ENCODE measurements at regions not wholly inside any gene's neighbourhood (a gene's known extent, or its start where the extent isn't known, plus 50 kb on each side); places are given as distances from the start of the nearest gene placed in this dataset.

DNA sequence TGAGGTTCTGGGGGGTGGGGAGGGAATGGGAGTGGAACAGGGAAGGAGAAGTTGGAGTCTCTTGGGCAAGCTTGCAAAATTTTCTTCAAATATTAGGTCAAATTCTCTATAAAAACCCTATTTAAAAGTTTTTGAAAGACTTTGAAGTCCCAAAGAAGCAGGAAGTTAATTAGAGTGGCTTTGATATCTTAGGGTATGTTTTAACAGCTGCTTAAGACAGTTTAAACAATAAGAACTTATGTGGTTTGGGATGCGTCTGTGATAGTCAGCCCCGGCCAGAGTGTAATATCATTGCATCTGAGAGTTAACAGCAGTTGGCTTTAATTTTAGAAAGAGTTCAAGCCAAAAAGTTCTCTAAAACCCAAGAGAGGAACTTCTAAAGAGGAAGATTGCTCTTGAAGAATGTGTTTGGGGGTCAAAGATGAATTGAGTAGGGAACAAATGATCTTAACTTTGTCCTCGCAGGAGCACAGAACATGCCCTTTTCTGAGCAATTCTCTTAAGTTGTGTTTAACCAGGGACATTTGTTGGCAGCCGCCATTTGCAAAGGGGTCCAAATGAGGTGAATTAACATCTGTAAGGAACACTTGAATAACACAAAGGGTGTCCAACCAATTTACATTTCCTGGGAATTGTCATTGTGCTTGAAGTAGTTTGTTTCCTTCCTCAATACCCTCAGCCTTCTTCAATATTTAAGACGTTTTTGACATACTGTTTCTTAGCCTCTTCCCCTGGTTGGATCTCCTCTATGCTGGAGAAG lies 182.4 kb downstream of the PTEN start:
- no peak for FAIRE-seq
- no TSS peak for BruUV-seq (replicated peaks)

More for the DNA sequence above, 182.4 kb downstream of the PTEN start:
- intact Hi-C loops (cut with micrococcal nuclease; ENCODE audit: unreplicated experiment): loop anchor here (5.0 kb wide), 1 partner anchor 49 kb away; no protein-coding TSS in a partner anchor
- RAD21 ChIA-PET (ENCODE audit: unreplicated experiment): no interaction called here
- no peak overlapping the region; the same call in 1 of the 2 replicates for H2AFZ ChIP-seq (ENCODE audit: control insufficient read depth, low read depth, low read length)
- no peak overlapping the region for H3K4me3 ChIP-seq
- POLR2A ChIA-PET: interaction anchor here (0.7 kb wide), 1 partner anchor 278 kb away, joined by 4 read pairs; no protein-coding TSS in a partner anchor
- no peaks in the 10 kb centered on the region for H4K20me1 ChIP-seq (ENCODE audit: control insufficient read depth, insufficient read depth)
- 64% methylated on average over 5 of the region's 5 CpGs for WGBS (ENCODE audit: insufficient coverage, insufficient replicate concordance, low lambda C conversion rate, missing lambda C conversion rate)
- CTCF ChIA-PET: interaction anchor here (1.0 kb wide), 1 partner anchor 15 kb away, joined by 3 read pairs; no protein-coding TSS in a partner anchor
- no peak for ATAC-seq
- SMC1A ChIA-PET (ENCODE audit: uncharacterized antibody, unreplicated experiment): interaction anchor here (1.1 to 1.2 kb wide), 2 partner anchors 46 to 137 kb away, joined by 4 read pairs; no protein-coding TSS in a partner anchor
- H3K4me1 ChIP-seq (ENCODE audit: control insufficient read depth, insufficient read depth, low read length): no peaks in the 10 kb centered on the region
- no peaks in the 10 kb centered on the region for H3K36me3 ChIP-seq (ENCODE audit: control insufficient read depth in 2 of 2, insufficient read depth in 2 of 2, low read length in 1 of 2)
- H3K9me3 ChIP-seq (replicated peaks; ENCODE audit: control insufficient read depth, insufficient read depth, low read length): no peaks in the 10 kb centered on the region; the same call in 2 of the 3 replicates
- in situ Hi-C loops (cut with MboI): no loop called here
- no peak overlapping the region for H3K4me2 ChIP-seq (ENCODE audit: control insufficient read depth, insufficient read depth)
- DNase-seq (ENCODE audit: low read depth, low spot score): no peak
- no peak overlapping the region for H3K27ac ChIP-seq (ENCODE audit: control insufficient read depth, insufficient read depth)
- no peak for TF ChIP-seq ATF2 (IDR thresholded peaks at IDR 0.05; ENCODE audit: low read length)
- no peak for TF ChIP-seq BRCA1 (IDR thresholded peaks at IDR 0.05; ENCODE audit: low read depth, low read length)
- TF ChIP-seq CREM (IDR thresholded peaks at IDR 0.05; ENCODE audit: low read depth): no peak
- no peak for TF ChIP-seq YBX1 (IDR thresholded peaks at IDR 0.05)
- no peak for TF ChIP-seq ZNF687 (IDR thresholded peaks at IDR 0.05)
- TF ChIP-seq FOS (IDR thresholded peaks at IDR 0.05; ENCODE audit: borderline replicate concordance, extremely low read depth, insufficient read length): no peak
- TF ChIP-seq MYC (IDR thresholded peaks at IDR 0.05; ENCODE audit: insufficient read depth, insufficient read length, insufficient replicate concordance, low read length, severe bottlenecking): no peak
- TF ChIP-seq HDAC2 (IDR thresholded peaks at IDR 0.05): no peak
- TF ChIP-seq, protein P1, sequence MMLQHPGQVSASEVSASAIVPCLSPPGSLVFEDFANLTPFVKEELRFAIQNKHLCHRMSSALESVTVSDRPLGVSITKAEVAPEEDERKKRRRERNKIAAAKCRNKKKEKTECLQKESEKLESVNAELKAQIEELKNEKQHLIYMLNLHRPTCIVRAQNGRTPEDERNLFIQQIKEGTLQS (IDR thresholded peaks at IDR 0.05; ENCODE audit: borderline replicate concordance, extremely low read depth, low read depth, low read length): no peak
- no peak for TF ChIP-seq NRF1 (conservative IDR thresholded peaks at IDR 0.05; ENCODE audit: low read depth, low read length)
- TF ChIP-seq TAF1 (IDR thresholded peaks at IDR 0.05; ENCODE audit: borderline replicate concordance, low read depth, low read length): no peak
- no peak for TF ChIP-seq BMI1 (IDR thresholded peaks at IDR 0.05; ENCODE audit: borderline replicate concordance)
- no peak for TF ChIP-seq ZNF274 (IDR thresholded peaks at IDR 0.05; ENCODE audit: insufficient read depth, insufficient read length)
- no peak for TF ChIP-seq BCLAF1 (IDR thresholded peaks at IDR 0.05)
- no peaks in the 10 kb centered on the region for H3K79me2 ChIP-seq (ENCODE audit: control insufficient read depth, insufficient read depth, low read length)
- no peak overlapping the region for H3K9ac ChIP-seq (ENCODE audit: control insufficient read depth, insufficient read depth, low read length)
- H3K27me3 ChIP-seq (replicated peaks in 1 of 2; ENCODE audit: control insufficient read depth in 2 of 2, insufficient read depth in 2 of 2, low read length in 1 of 2): no peaks in the 10 kb centered on the region

All from GM12878 (cell line).